ENCODE measurements at regions not wholly inside any gene's neighbourhood (a gene's known extent, or its start where the extent isn't known, plus 50 kb on each side); places are given as distances from the start of the nearest gene placed in this dataset.

- TF ChIP-seq CTCF (IDR thresholded peaks at IDR 0.05) (no peak), POLR2A (IDR thresholded peaks at IDR 0.05) (no peak)
These were observed 290.3 kb downstream of the CHRM3 start for GRCh38 chr1:239676522-239677273.

All from ovary (tissue), 3 donors.